Gastrocnemius medialis (tissue), 4 donors: ENCODE measurements at regions not wholly inside any gene's neighbourhood (a gene's known extent, or its start where the extent isn't known, plus 50 kb on each side); places are given as distances from the start of the nearest gene placed in this dataset.

Experiments used
- ATAC-seq, 2 donors: fragments of 150-250 bp; one replicate each; pipeline ENCODE4 v1.9.1; 2016
- DNase-seq, 2 donors: peaks; one replicate each; pipeline ENCODE4 v3.0.0-alpha.2; 2019
- H3K27ac ChIP-seq, 4 donors: fragments of 200-600 bp; sonication (generic); 1 replicate in 1 of 4; 2 replicates in 3 of 4; pipeline ENCODE4 v1.5.1; 2016 to 2018; ENCODE audit warnings: mild to moderate bottlenecking in 2 of 4, moderate library complexity in 1 of 4
- H3K27me3 ChIP-seq, 3 donors: fragments of 200-600 bp; sonication (generic) in 2 of 3; 1 replicate in 1 of 3; 2 replicates in 2 of 3; pipeline versions ENCODE4 v1.5.1 to v1.6.0; 2016 to 2019; ENCODE audit warnings: mild to moderate bottlenecking in 1 of 3, moderate library complexity in 1 of 3
- H3K36me3 ChIP-seq, 2 donors: fragments of 200-600 bp; sonication (generic) in 1 of 2; one replicate each; pipeline ENCODE4 v1.5.1; 2017 to 2018
- H3K4me1 ChIP-seq, 2 donors: fragments of 200-600 bp; sonication (generic) in 1 of 2; one replicate each; pipeline ENCODE4 v1.5.1; 2016 to 2017; ENCODE audit warnings: mild to moderate bottlenecking in 2 of 2
- H3K4me3 ChIP-seq, 4 donors: fragments of 200-600 bp; sonication (generic) in 3 of 4; 1 replicate in 1 of 4; 2 replicates in 3 of 4; pipeline ENCODE4 v1.5.1; 2016 to 2019; ENCODE audit warnings: mild to moderate bottlenecking in 2 of 4
- H3K9me3 ChIP-seq, 3 donors: fragments of 200-600 bp; sonication (generic) in 2 of 3; 1 replicate in 1 of 3; 2 replicates in 2 of 3; pipeline ENCODE4 v1.5.1; 2016 to 2019
- CTCF ChIP-seq, 5 experiments: fragments of 450-650 bp in 3 of 5; fragments of 200-600 bp in 2 of 5; sonication (generic) in 2 of 5; IDR thresholded peaks in 4 of 5; conservative IDR thresholded peaks in 1 of 5; 1 replicate in 4 of 5; 2 replicates in 1 of 5; pipeline ENCODE4 v1.5.1; 2016 to 2019; ENCODE audit warnings: antibody characterized with exemption in 5 of 5, mild to moderate bottlenecking in 3 of 5, moderate library complexity in 3 of 5
- POLR2A ChIP-seq, 2 donors: fragments of 450-650 bp; IDR thresholded peaks; one replicate each; pipeline ENCODE4 v1.6.1; 2017; ENCODE audit warnings: antibody characterized with exemption in 2 of 2, mild to moderate bottlenecking in 2 of 2, moderate library complexity in 2 of 2
- in situ Hi-C, 4 donors: fragments of 200-750 bp; cut with MboI; loops; one replicate each; pipeline versions ENCODE4 v1.15.0 to v1.8.0; 2017; ENCODE audit warnings: low sequenced_read_pairs in 4 of 4
- intact Hi-C: fragments of 100-400 bp; cut with DNase I; formaldehyde crosslinking; loops from one replicate; pipeline ENCODE4 v1.15.1; 2023; ENCODE audit warnings: low total_unique reads

DNA sequence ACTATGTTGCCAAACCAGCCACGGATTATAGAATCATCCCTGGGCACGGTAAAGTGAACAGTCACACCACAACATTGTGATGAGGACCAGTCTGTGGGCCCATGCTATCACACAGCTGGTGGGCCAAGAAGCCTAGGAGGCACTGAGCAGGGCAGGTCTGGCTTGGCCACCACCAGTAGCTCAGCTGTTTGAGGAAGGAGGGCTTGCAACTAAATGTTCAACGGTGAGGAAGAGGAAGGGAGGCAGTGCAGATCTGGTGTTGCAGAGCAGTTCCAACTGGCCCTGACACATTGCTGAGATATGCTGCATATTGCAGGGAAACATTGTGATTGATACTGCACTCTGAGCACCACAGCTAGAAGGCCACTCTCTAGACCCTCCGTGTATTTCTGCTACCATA is 77.9 kb upstream of the ATG10 start:
- TF ChIP-seq CTCF (IDR thresholded peaks at IDR 0.05 in 4 of 5, conservative IDR thresholded peaks at IDR 0.05 in 1 of 5) (no peak), POLR2A (IDR thresholded peaks at IDR 0.05) (no peak)
- intact Hi-C loops (no loop called here), in situ Hi-C loops (no loop called here)
- no peaks in the 10 kb centered on the region for H3K4me1 ChIP-seq
- no peak overlapping the region for H3K27ac ChIP-seq
- H3K4me3 ChIP-seq = no peak overlapping the region
- no peaks in the 10 kb centered on the region for H3K9me3 ChIP-seq
- no peak for ATAC-seq
- no peak for DNase-seq
- no peaks in the 10 kb centered on the region for H3K27me3 ChIP-seq
- H3K36me3 ChIP-seq = no peaks in the 10 kb centered on the region

GRCh38 chr5:81884871-81885270 is 87.0 kb upstream of the ATG10 start:
- H3K9me3 ChIP-seq = no peaks in the 10 kb centered on the region
- in situ Hi-C loops (no loop called here), intact Hi-C loops (loop anchor here (10.0 kb wide), 1 partner anchor 380 kb away; no protein-coding TSS in a partner anchor)
- H3K4me3 ChIP-seq = no peak overlapping the region
- H3K36me3 ChIP-seq = no peaks in the 10 kb centered on the region
- ATAC-seq = peak; percentile 66 to 73
- H3K4me1 ChIP-seq = no peaks in the 10 kb centered on the region
- H3K27me3 ChIP-seq = no peaks in the 10 kb centered on the region
- TF ChIP-seq CTCF (IDR thresholded peaks at IDR 0.05 in 4 of 5, conservative IDR thresholded peaks at IDR 0.05 in 1 of 5) = peak in 2 of 5 experiments; percentile 25 to 43
- TF ChIP-seq POLR2A (IDR thresholded peaks at IDR 0.05) = no peak
- no peak overlapping the region for H3K27ac ChIP-seq
- DNase-seq = no peak

DNA sequence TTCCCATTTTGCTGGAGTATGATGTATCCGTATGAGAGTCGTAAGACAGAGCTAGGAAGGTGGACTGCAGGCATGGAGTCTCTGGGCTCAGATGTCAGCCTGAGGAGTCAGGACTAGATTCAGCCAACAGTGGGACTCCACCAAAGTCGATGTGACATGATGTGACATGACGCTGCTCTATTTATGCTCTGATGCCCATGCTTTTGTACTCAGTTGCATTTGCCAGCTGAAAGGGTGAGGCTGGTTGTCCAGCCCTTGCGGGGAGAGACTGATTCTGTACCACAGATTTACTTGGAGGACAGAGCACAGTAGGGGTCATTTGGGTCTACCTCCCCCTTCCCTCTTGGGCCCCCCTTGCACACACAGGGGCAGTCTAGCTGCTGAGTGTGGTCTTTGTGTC is 88.5 kb upstream of the ATG10 start:
- Histone ChIP-seq H3K27ac (no peak overlapping the region), H3K36me3 (no peaks in the 10 kb centered on the region), H3K4me1 (no peaks in the 10 kb centered on the region), H3K9me3 (no peaks in the 10 kb centered on the region), H3K4me3 (no peak overlapping the region), H3K27me3 (no peaks in the 10 kb centered on the region)
- TF ChIP-seq CTCF (IDR thresholded peaks at IDR 0.05 in 4 of 5, conservative IDR thresholded peaks at IDR 0.05 in 1 of 5) (no peak), POLR2A (IDR thresholded peaks at IDR 0.05) (no peak)
- ATAC-seq (no peak), DNase-seq (no peak)
- in situ Hi-C loops = no loop called here
- intact Hi-C loops = loop anchor here (10.0 kb wide), 1 partner anchor 379 kb away; no protein-coding TSS in a partner anchor

DNA sequence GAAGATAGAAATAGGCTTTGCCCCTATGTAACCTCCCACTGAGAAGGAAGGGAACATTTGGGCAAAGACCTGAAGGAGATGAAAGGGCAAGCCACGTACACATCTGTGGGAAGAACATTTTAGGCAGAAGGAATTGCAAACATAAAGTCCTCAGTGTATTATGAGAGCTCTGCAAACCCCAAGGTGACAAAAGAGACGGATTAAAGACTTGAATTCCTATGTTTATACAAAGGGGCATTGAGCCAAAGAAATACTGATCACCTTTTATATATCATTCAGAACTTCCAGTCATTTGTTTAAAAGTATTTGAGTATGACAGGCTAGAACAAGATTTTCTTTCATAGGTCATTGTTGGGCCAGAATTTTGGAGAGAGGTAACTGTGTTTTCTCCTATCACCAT is 90.2 kb upstream of the ATG10 start:
- no peaks in the 10 kb centered on the region for H3K27me3 ChIP-seq
- H3K9me3 ChIP-seq = no peaks in the 10 kb centered on the region
- H3K4me1 ChIP-seq = no peaks in the 10 kb centered on the region
- intact Hi-C loops (loop anchor here (10.0 kb wide), 1 partner anchor 377 kb away; no protein-coding TSS in a partner anchor), in situ Hi-C loops (no loop called here)
- H3K27ac ChIP-seq = no peak overlapping the region
- no peak for DNase-seq
- TF ChIP-seq POLR2A (IDR thresholded peaks at IDR 0.05) (no peak), CTCF (IDR thresholded peaks at IDR 0.05 in 4 of 5, conservative IDR thresholded peaks at IDR 0.05 in 1 of 5) (no peak)
- no peak overlapping the region for H3K4me3 ChIP-seq
- no peak for ATAC-seq
- H3K36me3 ChIP-seq = no peaks in the 10 kb centered on the region

- no peaks in the 10 kb centered on the region for H3K9me3 ChIP-seq
- intact Hi-C loops (loop anchor here (10.0 kb wide), 1 partner anchor 375 kb away; no protein-coding TSS in a partner anchor), in situ Hi-C loops (no loop called here)
- TF ChIP-seq CTCF (IDR thresholded peaks at IDR 0.05 in 4 of 5, conservative IDR thresholded peaks at IDR 0.05 in 1 of 5) (no peak), POLR2A (IDR thresholded peaks at IDR 0.05) (no peak)
- no peak for DNase-seq
- H3K27me3 ChIP-seq = no peaks in the 10 kb centered on the region
- H3K4me1 ChIP-seq = no peaks in the 10 kb centered on the region
- no peaks in the 10 kb centered on the region for H3K36me3 ChIP-seq
- no peak for ATAC-seq
- no peak overlapping the region for H3K4me3 ChIP-seq
- H3K27ac ChIP-seq = no peak overlapping the region
Observed at GRCh38 chr5:81879936-81880335, 91.9 kb upstream of the ATG10 start.
